Left lung (tissue), 4 donors: ENCODE measurements at regions not wholly inside any gene's neighbourhood (a gene's known extent, or its start where the extent isn't known, plus 50 kb on each side); places are given as distances from the start of the nearest gene placed in this dataset.

Source experiments
- ATAC-seq: fragments of 200-7000 bp; cut with Tn5 transposase; one replicate; pipeline ENCODE4 v1.9.1; 2020; ENCODE audit warnings: moderate library complexity
- DNase-seq, 4 donors: peaks; one replicate each; pipeline ENCODE4 v3.0.0-alpha.2; 2013 to 2020
- H3K27ac ChIP-seq, 2 donors: fragments of 200-600 bp; sonication (generic) in 1 of 2; one replicate each; pipeline versions ENCODE4 v1.5.0 to v1.8.0; 2020 to 2021
- H3K27me3 ChIP-seq, 2 donors: fragments of 200-600 bp; sonication (generic) in 1 of 2; one replicate each; pipeline versions ENCODE4 v1.5.0 to v1.8.0; 2020 to 2021
- H3K36me3 ChIP-seq, 2 donors: fragments of 200-600 bp; sonication (generic) in 1 of 2; one replicate each; pipeline versions ENCODE4 v1.5.0 to v1.8.0; 2020 to 2021
- H3K4me1 ChIP-seq, 2 donors: fragments of 200-600 bp; one replicate each; pipeline ENCODE4 v1.8.0; 2021
- H3K4me3 ChIP-seq, 2 donors: fragments of 200-600 bp; sonication (generic) in 1 of 2; one replicate each; pipeline versions ENCODE4 v1.5.0 to v1.8.0; 2020 to 2021; ENCODE audit warnings: mild to moderate bottlenecking in 1 of 2
- H3K9me3 ChIP-seq, 2 donors: fragments of 200-600 bp; sonication (generic) in 1 of 2; one replicate each; pipeline versions ENCODE4 v1.5.0 to v1.8.0; 2020 to 2021
- CTCF ChIP-seq, 2 donors: fragments of 200-600 bp; sonication (generic) in 1 of 2; IDR thresholded peaks; one replicate each; pipeline versions ENCODE4 v1.5.0 to v1.8.0; 2021; ENCODE audit warnings: antibody characterized with exemption in 2 of 2
- intact Hi-C, 2 donors: fragments of 100-400 bp; cut with DNase I; formaldehyde crosslinking; loops; one replicate each; pipeline versions ENCODE4 v1.11.2 to v1.14.2; 2022
- donor health status: DM: no; HTN: yes; CAD: no.
- donor health status: DM: no; HTN: no; CAD: no.

GRCh38 chr13:80458543-80458942 is 117.6 kb upstream of the SPRY2 start:
- no peak for TF ChIP-seq CTCF (IDR thresholded peaks at IDR 0.05)
- no peaks in the 10 kb centered on the region for H3K36me3 ChIP-seq
- no peaks in the 10 kb centered on the region for H3K27me3 ChIP-seq
- no peak for DNase-seq
- H3K27ac ChIP-seq = no peak overlapping the region
- ATAC-seq = no peak
- no peak overlapping the region for H3K4me3 ChIP-seq
- intact Hi-C loops = no loop called here
- H3K9me3 ChIP-seq = no peaks in the 10 kb centered on the region
- peaks cover 0 to 31% of the 10 kb centered on the region in 2 donors for H3K4me1 ChIP-seq

GRCh38 chr13:80454245-80454644 is 113.3 kb upstream of the SPRY2 start:
- Histone ChIP-seq H3K4me3 (no peak overlapping the region), H3K27ac (peak overlapping the region in 1 of 2 donors; percentile 9), H3K4me1 (peaks cover 0 to 28% of the 10 kb centered on the region in 2 donors), H3K9me3 (no peaks in the 10 kb centered on the region), H3K27me3 (no peaks in the 10 kb centered on the region), H3K36me3 (no peaks in the 10 kb centered on the region)
- intact Hi-C loops = no loop called here
- DNase-seq = no peak
- no peak for TF ChIP-seq CTCF (IDR thresholded peaks at IDR 0.05)
- no peak for ATAC-seq

- ATAC-seq = no peak
Measured at GRCh38 chr13:80452279-80452678, 111.4 kb upstream of the SPRY2 start.

GRCh38 chr13:80451641-80452040 is 110.7 kb upstream of the SPRY2 start:
- intact Hi-C loops = no loop called here

More at GRCh38 chr13:80452279-80452678, 111.4 kb upstream of the SPRY2 start:
- Histone ChIP-seq H3K27me3 (no peaks in the 10 kb centered on the region), H3K4me1 (peaks cover 0 to 18% of the 10 kb centered on the region in 2 donors), H3K9me3 (no peaks in the 10 kb centered on the region), H3K36me3 (no peaks in the 10 kb centered on the region), H3K4me3 (no peak overlapping the region), H3K27ac (no peak overlapping the region)
- DNase-seq = peak in 1 of 4 donors; percentile 39
- no peak for TF ChIP-seq CTCF (IDR thresholded peaks at IDR 0.05)
- intact Hi-C loops = no loop called here

GRCh38 chr13:80450386-80450785 is 109.5 kb upstream of the SPRY2 start:
- no peak for DNase-seq
- H3K4me1 ChIP-seq = peaks cover 0 to 19% of the 10 kb centered on the region in 2 donors
- intact Hi-C loops = no loop called here
- H3K27me3 ChIP-seq = no peaks in the 10 kb centered on the region
- no peaks in the 10 kb centered on the region for H3K9me3 ChIP-seq
- H3K36me3 ChIP-seq = no peaks in the 10 kb centered on the region
- no peak overlapping the region for H3K27ac ChIP-seq
- TF ChIP-seq CTCF (IDR thresholded peaks at IDR 0.05) = no peak
- ATAC-seq = no peak
- no peak overlapping the region for H3K4me3 ChIP-seq

More at GRCh38 chr13:80451641-80452040, 110.7 kb upstream of the SPRY2 start:
- ATAC-seq (no peak), DNase-seq (no peak)
- no peaks in the 10 kb centered on the region for H3K27me3 ChIP-seq
- H3K4me1 ChIP-seq = peaks cover 0 to 18% of the 10 kb centered on the region in 2 donors
- no peak overlapping the region for H3K4me3 ChIP-seq
- no peak for TF ChIP-seq CTCF (IDR thresholded peaks at IDR 0.05)
- no peak overlapping the region for H3K27ac ChIP-seq
- H3K9me3 ChIP-seq = no peaks in the 10 kb centered on the region
- H3K36me3 ChIP-seq = no peaks in the 10 kb centered on the region
